Astrocyte of the cerebellum (primary cell): ENCODE measurements at regions not wholly inside any gene's neighbourhood (a gene's known extent, or its start where the extent isn't known, plus 50 kb on each side); places are given as distances from the start of the nearest gene placed in this dataset.

Experiments
- DNase-seq: peaks from one replicate; pipeline ENCODE4 v3.0.0-alpha.2; 2011; ENCODE audit warnings: low read depth
- H3K4me3 ChIP-seq: 2 replicates; pipeline ENCODE4 v1.5.1; 2011; ENCODE audit warnings: mild to moderate bottlenecking, low read depth, low read length, moderate library complexity
- CTCF ChIP-seq: IDR thresholded peaks from 2 replicates; pipeline ENCODE4 v1.5.1; 2012; ENCODE audit warnings: low read length, low read depth, moderate library complexity, mild to moderate bottlenecking; ENCODE audit errors: missing control alignments
- in situ Hi-C: cut with HindIII; loops from 2 replicates; pipeline ENCODE4 v1.10.0; 2017; ENCODE audit warnings: low sequenced_read_pairs

GRCh38 chr18:5779922-5780321, 115.4 kb downstream of the TMEM200C start:
- H3K4me3 ChIP-seq: no peak overlapping the region
- in situ Hi-C loops: no loop called here
- TF ChIP-seq CTCF: no peak
- DNase-seq: no peak

GRCh38 chr18:5772306-5773105, 122.8 kb downstream of the TMEM200C start:
- DNase-seq: no peak
- no peak overlapping the region for H3K4me3 ChIP-seq
- TF ChIP-seq CTCF: no peak
- in situ Hi-C loops: no loop called here

DNA sequence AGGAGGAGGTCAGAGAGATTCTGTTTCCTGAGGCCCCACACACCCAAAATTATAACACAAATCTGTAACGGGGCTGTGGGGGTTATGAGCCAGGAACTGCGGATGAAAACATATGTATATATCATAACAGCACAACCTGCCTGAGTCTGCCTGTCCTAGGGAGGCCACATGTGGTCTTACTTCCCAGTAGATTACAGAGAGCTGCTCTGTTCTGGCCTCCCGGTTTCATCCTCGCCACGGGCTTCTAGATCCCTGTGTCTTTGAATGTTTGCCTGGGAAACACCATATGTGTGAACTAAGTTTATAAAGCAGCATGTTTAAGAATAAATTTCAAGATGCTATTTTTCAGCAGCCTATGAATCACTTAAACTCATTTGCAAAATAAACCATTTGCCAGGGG, 124.0 kb downstream of the TMEM200C start:
- in situ Hi-C loops: no loop called here
- no peak overlapping the region for H3K4me3 ChIP-seq
- TF ChIP-seq CTCF: no peak
- DNase-seq: no peak

DNA sequence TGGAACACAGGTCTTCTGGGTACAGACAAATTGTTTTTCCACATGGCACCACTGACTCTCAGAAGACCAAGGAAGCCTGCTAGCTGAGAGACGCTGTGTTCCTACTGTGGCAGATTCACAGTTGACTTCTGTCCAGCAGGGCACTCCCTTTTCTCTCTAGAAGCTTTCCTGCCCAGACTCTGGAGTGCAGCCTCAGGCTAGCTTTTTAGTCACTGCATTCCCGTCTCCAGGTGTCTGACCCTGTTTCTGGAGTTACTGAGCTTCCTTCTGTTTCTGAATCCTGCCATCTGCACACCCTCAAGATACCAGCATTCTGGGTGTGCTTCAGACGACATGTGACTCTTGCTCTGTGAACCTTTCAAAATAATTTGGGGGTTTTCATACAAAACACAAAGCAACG, 125.1 kb downstream of the TMEM200C start:
- TF ChIP-seq CTCF: no peak
- in situ Hi-C loops: no loop called here
- no peak for DNase-seq
- H3K4me3 ChIP-seq: no peak overlapping the region

DNA sequence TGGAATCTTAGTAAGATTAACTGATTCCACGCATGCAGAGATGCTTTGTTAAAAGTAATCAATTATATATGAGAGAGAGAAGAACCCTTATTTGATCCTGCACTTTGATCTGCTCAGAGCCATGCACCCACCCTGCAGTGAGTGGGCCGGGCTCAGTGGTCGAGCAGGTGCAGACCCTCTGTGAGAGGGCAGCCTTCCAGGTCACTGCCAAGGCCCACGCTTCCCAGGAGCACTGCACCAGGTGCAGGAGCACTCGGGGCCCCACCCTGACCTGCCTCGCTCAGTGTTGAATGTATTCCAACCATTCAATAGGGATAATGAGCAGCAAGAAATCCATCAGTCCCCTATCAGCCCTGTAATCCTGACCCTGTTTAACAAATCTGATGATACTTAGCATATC, 126.9 kb downstream of the TMEM200C start:
- no peak for TF ChIP-seq CTCF
- H3K4me3 ChIP-seq: no peak overlapping the region
- DNase-seq: no peak
- in situ Hi-C loops: no loop called here

DNA sequence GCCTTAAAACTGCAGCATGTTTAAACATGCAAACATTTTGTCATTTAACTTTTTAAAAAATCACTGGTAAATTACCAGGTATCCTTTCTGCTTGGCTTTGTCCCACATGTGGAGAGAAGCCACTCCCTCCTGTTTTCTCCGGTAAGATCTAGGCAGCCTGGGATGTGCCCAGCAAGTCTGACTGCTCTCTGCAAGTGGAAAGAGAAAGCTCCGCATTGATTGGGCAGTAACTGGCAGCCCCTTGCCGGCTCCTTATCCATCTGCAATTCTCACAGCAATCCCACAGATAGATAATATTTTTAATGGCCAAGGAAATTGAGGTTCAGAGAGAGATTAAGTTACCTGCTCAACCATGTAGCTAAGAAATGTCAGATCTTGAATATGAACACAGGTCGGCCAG, 136.1 kb downstream of the TMEM200C start:
- no peak for TF ChIP-seq CTCF
- H3K4me3 ChIP-seq: no peak overlapping the region
- no peak for DNase-seq
- in situ Hi-C loops: no loop called here

GRCh38 chr18:5756823-5757222, 138.5 kb downstream of the TMEM200C start:
- no peak for TF ChIP-seq CTCF
- no peak overlapping the region for H3K4me3 ChIP-seq
- no peak for DNase-seq
- in situ Hi-C loops: no loop called here
